ENCODE measurements at regions not wholly inside any gene's neighbourhood (a gene's known extent, or its start where the extent isn't known, plus 50 kb on each side); places are given as distances from the start of the nearest gene placed in this dataset.

DNA sequence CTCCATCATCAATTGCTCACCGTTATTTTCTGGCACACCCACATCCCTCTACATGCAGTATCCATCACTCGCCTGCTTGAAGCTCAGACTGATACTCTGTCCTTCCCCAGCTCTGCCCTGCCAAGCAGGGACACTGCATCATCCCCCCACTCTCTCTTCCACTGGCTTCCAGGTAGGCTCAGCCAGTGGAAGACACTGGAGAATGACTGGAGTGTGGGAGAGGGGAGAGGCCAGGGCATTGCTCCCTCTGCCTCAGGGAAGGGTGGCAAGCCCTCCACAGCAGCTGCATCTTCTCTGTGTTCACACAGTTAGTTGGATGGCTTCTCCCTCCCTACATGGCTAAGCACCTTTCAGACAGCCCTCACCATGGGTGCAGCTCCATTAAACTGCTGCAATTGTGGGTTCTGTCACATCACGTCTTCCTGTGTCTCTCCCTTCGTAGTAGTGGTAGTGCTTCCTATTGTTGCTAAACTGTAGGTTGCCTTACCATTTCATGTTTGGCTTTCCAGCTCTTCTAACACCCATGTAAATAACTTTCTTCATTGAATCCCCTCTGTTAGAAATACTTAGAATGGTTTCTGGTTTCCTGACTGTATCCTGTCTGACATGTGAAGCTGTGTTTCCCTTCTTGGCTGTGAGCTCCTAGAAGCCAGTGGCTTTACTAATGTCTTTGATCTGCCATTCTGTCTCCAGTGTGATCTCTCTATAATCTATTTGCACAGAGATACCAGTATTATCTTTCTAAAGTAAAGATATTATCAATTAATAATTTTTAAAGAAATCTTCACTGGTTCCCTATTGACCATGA lies 483.7 kb upstream of the LRRN3 start:
- no CpG with 5 or more reads among the region's 4 CpGs for WGBS, 2 experiments (ENCODE audit: extremely low coverage in 2 of 2, insufficient read length in 1 of 2)
- no peak for ATAC-seq (ENCODE audit: low read depth)
- CTCF ChIA-PET: no interaction called here

More for the DNA sequence above, 483.7 kb upstream of the LRRN3 start:
- no peak overlapping the region for H3K4ac ChIP-seq (ENCODE audit: low read depth, low read length)
- no peak overlapping the region for H3K4me3 ChIP-seq (ENCODE audit: insufficient read depth, low read depth, low read length)
- H3K9me3 ChIP-seq (ENCODE audit: control insufficient read depth, insufficient read depth, low read length): no peaks in the 10 kb centered on the region
- DNase-seq: no peak
- POLR2A ChIA-PET (ENCODE audit: unreplicated experiment): no interaction called here
- no peak overlapping the region for H2AK9ac ChIP-seq (replicated peaks; ENCODE audit: low read depth, low read length, poor library complexity)
- H2BK5ac ChIP-seq (ENCODE audit: low read depth, low read length, poor library complexity, severe bottlenecking): no peak overlapping the region
- TF ChIP-seq RAD21 (IDR thresholded peaks at IDR 0.05; ENCODE audit: low read length) (no peak), USF2 (IDR thresholded peaks at IDR 0.05; ENCODE audit: low read depth, low read length) (no peak), CEBPB (IDR thresholded peaks at IDR 0.05; ENCODE audit: low read depth, low read length) (no peak)
- H3K79me1 ChIP-seq (ENCODE audit: low read depth in 1 of 2, low read length in 2 of 2): no peaks in the 10 kb centered on the region
- H3K56ac ChIP-seq (ENCODE audit: extremely low read depth, insufficient read depth, low read length): no peak overlapping the region
- H4K91ac ChIP-seq (ENCODE audit: insufficient read depth, low read depth, low read length): no peak overlapping the region
- BruUV-seq (replicated peaks): no TSS peak
- H4K20me1 ChIP-seq (ENCODE audit: insufficient read depth, low read length): no peaks in the 10 kb centered on the region
- H4K8ac ChIP-seq (ENCODE audit: low read depth in 2 of 2, low read length in 2 of 2): no peak overlapping the region
- no peaks in the 10 kb centered on the region for H3K27me3 ChIP-seq (ENCODE audit: control insufficient read depth, insufficient read depth, low read length)
- no peak overlapping the region for H3K14ac ChIP-seq (replicated peaks; ENCODE audit: low read depth, low read length)
- H3K27ac ChIP-seq (ENCODE audit: insufficient read depth, low read length): no peak overlapping the region
- dilution Hi-C loops (cut with HindIII; ENCODE audit: low sequenced_read_pairs, unreplicated experiment): no loop called here
- H2AFZ ChIP-seq (replicated peaks; ENCODE audit: low read length, poor library complexity): no peak overlapping the region
- 0 out of 3 replicates have a peak overlapping the region, but pooled peaks have one; percentile 64 for H2BK15ac ChIP-seq (ENCODE audit: low read depth, low read length)
- no peak overlapping the region for H3K18ac ChIP-seq (ENCODE audit: low read depth, low read length)
- no peak overlapping the region for H3K4me2 ChIP-seq (ENCODE audit: low read depth, low read length)
- H4K5ac ChIP-seq (ENCODE audit: low read depth, low read length): no peak overlapping the region
- no peak overlapping the region for H2AK5ac ChIP-seq (ENCODE audit: low read depth, low read length)
- H3K9me1 ChIP-seq (ENCODE audit: insufficient read depth, low read length): no peaks in the 10 kb centered on the region
- H3K9ac ChIP-seq (ENCODE audit: low read depth, low read length): no peak overlapping the region
- intact Hi-C loops (cut with micrococcal nuclease): no loop called here
- no peak overlapping the region; the same call in 1 of the 2 replicates for H2BK20ac ChIP-seq (ENCODE audit: low read depth, low read length)
- H3K36me3 ChIP-seq (ENCODE audit: control insufficient read depth, insufficient read depth, low read length): no peaks in the 10 kb centered on the region
- in situ Hi-C loops (cut with MboI; ENCODE audit: low sequenced_read_pairs): loop anchor here (25.0 kb wide), 1 partner anchor 1105 kb away; no protein-coding TSS in a partner anchor
- H2BK120ac ChIP-seq (ENCODE audit: low read depth, low read length): no peak overlapping the region
- no peak overlapping the region for H3K23ac ChIP-seq (ENCODE audit: low read depth, low read length)
- no peaks in the 10 kb centered on the region for H3K4me1 ChIP-seq (ENCODE audit: control insufficient read depth, insufficient read depth, low read length)
